ENCODE measurements at regions not wholly inside any gene's neighbourhood (a gene's known extent, or its start where the extent isn't known, plus 50 kb on each side); places are given as distances from the start of the nearest gene placed in this dataset.

- no peak for TF ChIP-seq CTCF (IDR thresholded peaks at IDR 0.05)
- no peak for TF ChIP-seq POLR2A (IDR thresholded peaks at IDR 0.05)
- no peak for TF ChIP-seq POLR2AphosphoS5 (IDR thresholded peaks at IDR 0.05)
- TF ChIP-seq EP300 (IDR thresholded peaks at IDR 0.05) = no peak
Observed at GRCh38 chr13:107023335-107023734, 455.4 kb upstream of the ARGLU1 start.
